Germinal center (tissue), 1 donor: ENCODE measurements at regions not wholly inside any gene's neighbourhood (a gene's known extent, or its start where the extent isn't known, plus 50 kb on each side); places are given as distances from the start of the nearest gene placed in this dataset.
"Not testable (repeated sequence)": the region's sequence is repeated elsewhere in the genome, so short reads cannot be mapped to it uniquely, and the experiment has no call there.

Experiments
- DNase-seq: peaks from one replicate; pipeline ENCODE4 v3.0.0; 2012; ENCODE audit warnings: mixed read lengths, low spot score

DNA sequence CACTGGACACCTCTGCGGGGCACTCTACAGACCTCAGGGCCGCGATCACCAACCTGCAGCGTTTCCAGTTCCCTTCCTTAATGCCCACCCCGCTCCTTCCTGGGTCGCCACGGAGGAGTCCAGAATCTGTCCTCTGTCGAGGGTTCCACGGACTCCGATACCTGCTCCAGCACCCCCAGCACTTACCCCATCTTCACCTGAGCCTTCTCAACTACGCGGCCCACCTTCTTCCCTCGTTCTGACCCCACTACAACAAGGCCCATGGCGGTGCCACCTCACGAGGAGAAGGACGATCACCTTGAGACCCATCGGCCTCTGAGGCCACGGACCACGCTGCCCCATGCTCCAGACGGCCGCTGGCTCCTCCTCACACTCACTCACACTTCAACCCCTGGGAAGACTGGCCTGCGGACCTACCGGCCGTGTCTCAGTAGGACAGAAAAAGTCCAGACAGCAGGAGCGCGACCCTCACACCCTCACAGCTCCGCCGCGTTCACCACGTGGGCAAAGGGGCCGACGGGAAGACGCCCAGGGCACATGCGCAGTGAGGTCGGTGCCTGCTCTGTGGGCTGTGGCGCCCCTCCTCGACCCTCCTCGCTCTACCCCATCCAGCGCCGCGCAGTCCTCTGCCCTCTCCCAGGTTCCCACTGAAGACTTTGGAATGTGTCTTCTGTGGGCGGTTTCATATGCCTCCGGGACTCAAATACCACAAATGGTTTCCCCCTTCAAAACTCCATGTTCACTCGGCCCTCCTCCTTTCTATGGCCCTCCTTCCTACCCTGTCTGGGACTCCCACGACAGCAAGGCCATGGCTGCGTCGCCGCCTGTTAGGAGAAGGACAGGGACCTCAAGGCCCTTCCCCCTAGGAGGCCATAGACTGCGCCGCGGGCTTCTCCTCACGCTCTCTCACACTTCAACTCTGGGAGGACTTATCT, 193.9 kb upstream of the PHF14 start:
- no peak for DNase-seq

GRCh38 chr7:10780400-10780747, 193.3 kb upstream of the PHF14 start:
- DNase-seq, result no peak

DNA sequence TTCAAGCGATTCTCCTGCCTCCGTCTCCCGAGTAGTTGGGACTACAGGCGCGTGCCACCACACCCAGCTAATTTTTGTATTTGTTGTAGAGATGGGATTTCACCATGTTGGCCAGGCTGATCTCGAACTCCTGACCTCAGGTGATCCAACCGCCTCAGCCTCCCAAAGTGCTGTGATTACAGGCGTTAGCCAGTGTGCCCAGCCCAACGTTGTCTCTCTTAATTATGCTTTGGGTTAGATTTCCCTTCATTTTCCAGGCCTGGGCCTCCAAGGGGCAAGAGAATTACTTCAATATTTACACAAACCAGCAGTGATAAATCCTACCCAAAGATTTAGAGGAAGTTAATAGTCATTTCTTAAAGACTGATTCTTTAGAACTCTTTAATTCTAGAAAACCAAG, 186.7 kb upstream of the PHF14 start:
- DNase-seq, result not testable (repeated sequence)

DNA sequence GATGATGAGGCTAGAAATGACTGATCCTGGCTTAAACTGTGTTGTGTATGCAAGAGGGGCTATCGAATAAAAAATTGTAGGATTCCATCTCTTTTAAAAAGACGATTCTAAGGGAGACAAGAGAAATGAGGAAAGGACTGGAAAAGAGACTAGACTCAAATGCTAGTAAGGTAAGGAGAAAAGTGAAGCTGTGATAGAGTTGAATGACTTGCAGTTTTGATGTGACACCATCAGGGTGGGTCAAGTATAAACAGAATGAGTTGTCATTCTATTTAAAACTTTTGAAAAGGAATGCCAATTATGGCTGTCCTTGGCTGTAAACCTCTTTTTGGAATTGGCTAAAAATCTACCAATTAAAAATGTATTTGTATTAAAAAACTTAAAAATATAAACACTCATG, 184.5 kb upstream of the PHF14 start:
- no peak for DNase-seq

GRCh38 chr7:10790910-10791309, 182.8 kb upstream of the PHF14 start:
- DNase-seq, result no peak

DNA sequence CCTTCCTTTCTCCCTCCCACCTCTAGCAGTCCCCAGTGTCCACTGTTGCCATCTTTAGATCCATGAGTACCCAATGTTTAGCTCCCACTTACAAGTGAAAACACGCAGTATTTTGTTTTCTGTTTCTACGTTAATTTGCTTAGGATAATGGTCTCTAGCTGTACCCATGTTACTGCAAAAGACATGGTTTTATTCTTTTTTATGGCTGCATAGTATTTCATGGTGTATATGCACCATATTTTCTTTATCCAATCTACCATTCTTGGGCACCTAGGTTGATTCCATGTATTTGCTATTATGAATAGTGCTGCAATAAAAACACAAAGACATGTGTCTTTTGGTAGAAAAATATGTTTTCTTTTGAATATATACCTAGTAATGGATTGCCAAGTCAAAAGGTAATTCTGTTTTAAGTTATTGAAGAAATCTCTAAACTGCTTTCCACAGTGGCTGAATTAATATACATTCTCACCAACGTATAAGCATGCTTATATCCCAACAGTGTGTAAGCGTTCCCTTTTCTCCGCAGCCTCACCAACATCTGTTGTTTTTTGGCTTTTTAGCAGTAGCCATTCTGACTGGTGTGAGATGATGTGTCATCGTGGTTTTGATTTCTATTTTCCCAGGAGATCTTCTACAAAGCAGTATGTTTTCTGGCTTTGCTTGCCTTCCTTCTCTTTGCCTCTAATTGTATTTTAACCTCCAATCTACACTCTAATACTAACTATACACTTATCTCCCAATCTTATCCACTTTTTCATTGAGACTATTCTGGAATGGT, 179.5 kb upstream of the PHF14 start:
- DNase-seq, result no peak

DNA sequence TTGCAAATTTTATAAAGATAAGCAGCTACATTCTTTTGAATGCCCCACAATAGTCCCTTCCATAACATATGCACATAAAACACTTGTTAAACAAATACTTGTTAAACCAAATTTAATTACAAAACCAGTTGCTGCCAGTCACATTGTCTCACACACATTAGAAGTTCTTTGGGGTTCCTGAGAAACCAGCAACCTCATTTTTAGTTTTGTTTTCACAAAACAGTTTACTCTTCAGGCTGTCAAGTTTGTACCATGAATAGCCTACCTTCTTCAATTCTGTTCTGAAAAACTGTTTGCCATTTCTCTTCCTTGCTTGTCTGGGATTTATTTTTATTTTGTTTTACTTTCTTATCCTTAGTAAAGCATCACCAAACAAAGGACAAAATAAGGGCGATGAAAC, 176.5 kb upstream of the PHF14 start:
- DNase-seq, result no peak

- DNase-seq, result no peak
Observed at GRCh38 chr7:10798044-10798443, 175.6 kb upstream of the PHF14 start.

- no peak for DNase-seq
Observed at GRCh38 chr7:10799475-10799874, 174.2 kb upstream of the PHF14 start.

DNA sequence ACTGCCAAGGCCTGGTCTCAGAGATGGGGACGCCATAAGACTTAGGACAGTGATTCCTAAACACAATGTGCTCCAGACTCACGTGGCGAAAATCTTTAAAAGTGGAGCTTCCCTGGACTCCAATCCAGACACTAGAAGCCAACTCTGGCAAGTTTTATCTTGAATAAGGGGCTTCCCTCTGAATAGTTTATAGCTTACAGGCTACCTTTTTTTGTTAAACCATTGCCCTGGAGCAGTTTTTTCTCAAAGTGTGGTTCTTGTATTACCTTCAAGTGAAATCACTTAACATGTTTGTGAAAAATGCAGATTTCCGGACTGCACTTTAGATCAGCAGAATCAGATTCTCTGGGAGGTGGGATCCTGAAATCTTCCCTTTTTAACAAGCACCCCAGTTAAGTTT, 171.7 kb upstream of the PHF14 start:
- no peak for DNase-seq

DNA sequence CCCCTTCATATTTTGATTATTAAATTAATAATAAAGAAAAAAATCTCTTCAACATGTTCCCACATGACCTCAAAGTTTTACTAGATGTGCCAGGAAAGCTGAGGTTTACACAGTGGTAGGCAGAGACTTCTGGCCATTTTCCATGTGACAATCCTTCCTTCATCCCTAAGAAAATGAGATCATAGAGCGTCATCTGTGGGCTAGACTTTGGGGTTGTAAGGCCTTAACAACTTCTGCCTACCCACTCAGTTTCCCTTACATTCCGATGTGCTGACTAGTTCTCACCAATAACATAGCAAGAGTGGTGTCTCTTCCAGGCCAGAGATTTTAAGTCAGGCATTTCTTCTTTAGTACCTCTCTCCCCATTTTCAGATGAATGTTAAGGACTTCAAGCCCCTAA, 171.1 kb upstream of the PHF14 start:
- DNase-seq, result no peak

DNA sequence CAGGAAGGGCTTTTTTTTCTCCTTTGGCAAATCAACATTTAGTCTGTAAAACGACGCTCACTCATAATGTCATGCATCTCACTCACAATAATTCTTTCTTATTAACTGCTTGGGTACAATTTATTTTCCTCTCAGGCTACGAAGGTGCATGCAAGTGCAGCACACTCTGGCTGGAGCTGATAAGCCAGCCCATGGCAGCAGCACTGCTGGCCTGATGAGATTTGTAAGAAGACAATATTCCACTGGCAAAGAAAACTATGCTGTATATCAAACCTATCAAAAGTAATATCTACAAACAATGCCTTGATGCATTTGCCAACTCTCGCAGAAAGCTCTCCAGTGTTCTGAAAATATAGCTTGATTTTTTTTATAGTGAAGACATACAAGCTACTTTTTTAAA, 170.0 kb upstream of the PHF14 start:
- no peak for DNase-seq

DNA sequence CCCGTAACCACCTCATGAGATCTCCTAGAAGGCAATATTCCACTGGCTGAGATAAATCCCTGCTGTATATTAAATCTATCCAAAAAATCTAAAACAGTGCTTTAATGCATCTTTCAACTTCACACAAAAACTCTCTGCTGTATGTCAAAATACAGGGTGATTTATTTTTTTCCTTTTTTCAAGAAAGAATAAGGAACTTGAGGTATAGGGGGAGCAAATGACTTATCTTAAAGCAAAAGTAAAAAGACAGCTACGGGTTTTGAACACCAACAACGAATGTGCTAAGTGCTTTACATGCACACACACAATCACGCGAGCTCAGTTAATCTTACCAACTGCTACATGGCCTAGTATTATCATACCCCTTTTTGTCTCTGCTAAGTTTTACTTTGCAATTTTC, 168.9 kb upstream of the PHF14 start:
- no peak for DNase-seq

DNA sequence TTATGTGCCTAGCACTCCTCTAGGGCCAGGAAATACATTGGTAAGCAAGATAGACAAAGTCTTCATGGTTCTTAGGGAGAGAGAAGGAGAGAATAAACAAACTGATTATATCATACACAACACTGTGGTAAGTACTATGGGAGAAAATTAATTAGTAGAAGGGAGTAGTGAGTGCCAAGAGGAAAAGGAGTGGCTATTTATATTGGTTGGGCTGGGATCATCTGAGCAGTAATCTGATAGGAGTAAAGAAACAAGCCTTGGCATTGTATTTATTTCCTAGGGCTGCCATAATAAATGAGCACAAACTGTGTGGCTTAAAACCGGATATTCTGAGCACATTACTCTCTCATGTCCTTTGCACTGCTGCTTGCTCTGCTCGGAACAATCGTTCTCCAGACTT, 158.1 kb upstream of the PHF14 start:
- DNase-seq, result no peak

DNA sequence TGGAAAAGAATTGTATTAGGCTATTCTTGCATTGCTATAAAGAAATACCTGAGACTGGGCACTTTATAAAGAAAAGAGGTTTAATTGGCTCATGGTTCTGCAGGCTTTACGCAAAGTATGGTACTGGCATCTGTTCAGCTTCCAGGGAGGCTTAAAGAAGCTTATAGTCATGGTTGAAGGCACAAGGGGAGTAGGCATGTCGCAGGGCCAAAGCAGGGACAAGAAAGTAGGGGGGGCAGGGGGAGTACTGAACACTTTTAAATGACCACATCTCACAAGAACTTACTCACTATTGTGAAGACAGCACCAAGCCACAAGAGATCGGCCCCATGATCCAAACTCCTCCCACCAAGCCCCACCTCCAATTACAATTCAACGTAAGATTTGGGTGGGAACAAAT, 152.5 kb upstream of the PHF14 start:
- DNase-seq, result no peak

DNA sequence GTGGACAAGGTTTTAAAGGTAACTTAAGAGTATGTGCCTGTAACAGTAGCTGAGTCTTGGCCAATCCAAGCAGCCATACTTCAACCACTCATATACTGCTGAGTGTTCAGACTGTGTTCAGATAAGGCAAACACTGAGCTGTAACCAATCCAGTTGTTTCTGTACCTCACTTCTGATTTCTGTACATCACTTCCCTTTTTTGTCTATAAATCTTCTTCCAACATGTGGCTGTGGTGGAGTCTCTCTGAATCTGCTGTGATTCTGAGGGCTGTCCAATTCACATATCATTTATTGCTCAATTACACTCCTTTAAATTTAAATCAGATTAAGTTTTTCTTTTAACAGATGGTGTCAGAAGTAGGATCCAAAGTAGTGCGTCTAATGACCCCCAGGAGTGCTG, 149.5 kb upstream of the PHF14 start:
- DNase-seq, result no peak

DNA sequence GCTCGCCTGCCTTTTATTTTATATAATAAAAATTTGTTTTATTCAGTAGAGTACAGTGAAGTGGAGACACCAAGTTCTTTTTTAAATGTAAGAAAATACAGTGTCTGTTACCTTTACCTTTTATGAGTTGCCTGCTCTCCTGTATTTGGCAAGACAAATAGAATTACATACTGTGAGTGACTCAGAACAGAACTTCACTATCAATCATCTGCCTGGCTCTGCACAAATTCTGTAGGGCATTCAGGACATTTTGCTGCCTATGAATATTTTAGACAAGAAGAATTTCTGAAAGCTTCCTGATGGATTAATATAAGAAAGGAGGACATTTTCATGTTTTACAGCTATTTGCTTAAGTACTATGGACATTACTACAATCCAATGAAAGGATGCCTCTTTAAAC, 135.4 kb upstream of the PHF14 start:
- DNase-seq, result no peak

- no peak for DNase-seq
Observed at GRCh38 chr7:10845225-10845624, 128.4 kb upstream of the PHF14 start.

DNA sequence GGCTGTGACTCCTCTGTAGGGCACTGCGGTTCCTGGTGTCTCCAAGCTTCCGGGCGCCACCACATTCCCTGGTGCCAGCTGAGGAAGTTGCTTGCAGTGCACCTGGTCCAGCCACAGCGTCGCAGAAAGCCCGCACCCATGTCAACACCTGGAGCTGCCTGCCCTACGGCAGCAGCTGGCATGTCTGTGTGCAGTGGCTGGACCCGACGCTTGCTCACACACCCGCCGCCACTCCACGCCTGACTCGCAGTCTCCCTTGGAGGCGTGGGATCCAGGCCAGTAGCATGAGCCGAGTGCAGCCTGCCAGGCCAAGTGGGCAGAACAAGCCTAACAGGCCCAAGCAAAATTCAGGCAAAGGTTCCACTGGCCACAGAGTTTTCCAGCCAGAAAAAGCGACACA, 118.1 kb upstream of the PHF14 start:
- DNase-seq, result no peak

GRCh38 chr7:10860516-10860915, 113.2 kb upstream of the PHF14 start:
- no peak for DNase-seq

- no peak for DNase-seq
Observed at GRCh38 chr7:10863476-10863875, 110.2 kb upstream of the PHF14 start.

DNA sequence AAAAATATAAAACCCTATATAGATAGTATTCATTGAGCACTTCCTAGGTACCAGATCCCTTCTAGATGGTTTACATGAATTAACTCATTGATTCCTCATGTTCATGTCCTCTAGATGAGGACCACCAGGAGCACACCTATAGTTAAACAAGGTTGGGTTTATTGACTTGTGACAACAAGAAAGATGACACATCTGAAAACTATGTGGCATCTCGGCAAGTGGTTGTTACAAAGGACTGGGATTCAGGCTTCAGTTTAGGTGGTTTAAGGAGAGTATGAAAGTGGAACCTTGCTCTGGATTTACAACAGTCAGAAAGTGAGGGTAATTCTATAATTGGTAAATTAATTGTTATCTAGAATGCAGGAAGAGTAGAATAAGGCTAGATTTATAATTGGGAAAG, 99.0 kb upstream of the PHF14 start:
- DNase-seq, result no peak

DNA sequence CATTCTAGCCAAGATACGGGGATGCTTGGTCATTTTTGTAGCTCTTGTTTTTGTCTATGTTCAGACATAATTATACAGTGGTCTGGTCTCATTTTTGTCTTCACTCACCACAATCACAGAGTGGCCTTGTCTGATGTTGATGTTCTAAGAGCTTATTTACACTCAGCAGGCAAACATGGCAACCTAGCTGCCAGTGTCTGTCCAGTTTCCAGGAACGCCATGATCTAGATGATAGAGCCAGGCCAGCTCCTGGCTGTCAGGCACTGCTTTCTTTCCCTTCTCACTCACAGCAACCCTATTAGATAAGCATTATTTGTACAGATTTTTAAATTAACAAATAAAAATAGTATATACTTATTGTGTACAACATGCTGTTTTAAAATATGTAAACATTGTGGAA, 98.6 kb upstream of the PHF14 start:
- DNase-seq, result no peak

DNA sequence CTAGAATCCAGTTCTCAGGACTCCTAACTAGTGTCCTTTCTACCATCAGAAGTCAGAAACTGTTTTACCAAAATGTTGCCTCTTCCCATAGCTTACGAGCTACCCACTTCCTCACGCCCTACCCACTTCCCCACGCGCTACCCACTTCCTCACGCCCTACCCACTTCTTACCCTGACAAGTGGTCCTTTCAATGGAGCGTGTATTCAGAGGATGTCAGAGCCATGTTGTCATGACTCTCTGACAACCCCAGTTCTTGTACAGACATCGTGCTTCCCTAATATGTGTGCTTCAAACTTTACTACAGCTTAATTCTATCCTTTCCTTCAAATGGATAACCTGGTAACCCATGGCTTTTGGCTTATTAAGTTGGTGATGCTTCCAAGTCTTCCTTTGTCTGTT, 84.8 kb upstream of the PHF14 start:
- DNase-seq, result peak; percentile 7
